GM21528 (cell line): ENCODE measurements at regions not wholly inside any gene's neighbourhood (a gene's known extent, or its start where the extent isn't known, plus 50 kb on each side); places are given as distances from the start of the nearest gene placed in this dataset.
A peak's percentile ranks its signal among the peaks of the same experiment; 100 is the strongest.

Experiments
- ATAC-seq: cut with Tn5 transposase; IDR thresholded peaks from one replicate; pipeline ENCODE4 v1.9.1; 2021; ENCODE audit warnings: mild to moderate bottlenecking, moderate library complexity; ENCODE audit not compliant: unreplicated experiment, low FRiP score

GRCh38 chr17:69605571-69605970 lies 191.1 kb downstream of the MAP2K6 start:
- ATAC-seq, result no peak

GRCh38 chr17:69606142-69606800 lies 191.8 kb downstream of the MAP2K6 start:
- no peak for ATAC-seq

GRCh38 chr17:69607162-69607834 lies 192.8 kb downstream of the MAP2K6 start:
- peak; percentile 91 for ATAC-seq

- ATAC-seq, result no peak
These were observed 193.6 kb downstream of the MAP2K6 start for GRCh38 chr17:69608141-69608540.

GRCh38 chr17:69608808-69609472 lies 194.4 kb downstream of the MAP2K6 start:
- no peak for ATAC-seq

DNA sequence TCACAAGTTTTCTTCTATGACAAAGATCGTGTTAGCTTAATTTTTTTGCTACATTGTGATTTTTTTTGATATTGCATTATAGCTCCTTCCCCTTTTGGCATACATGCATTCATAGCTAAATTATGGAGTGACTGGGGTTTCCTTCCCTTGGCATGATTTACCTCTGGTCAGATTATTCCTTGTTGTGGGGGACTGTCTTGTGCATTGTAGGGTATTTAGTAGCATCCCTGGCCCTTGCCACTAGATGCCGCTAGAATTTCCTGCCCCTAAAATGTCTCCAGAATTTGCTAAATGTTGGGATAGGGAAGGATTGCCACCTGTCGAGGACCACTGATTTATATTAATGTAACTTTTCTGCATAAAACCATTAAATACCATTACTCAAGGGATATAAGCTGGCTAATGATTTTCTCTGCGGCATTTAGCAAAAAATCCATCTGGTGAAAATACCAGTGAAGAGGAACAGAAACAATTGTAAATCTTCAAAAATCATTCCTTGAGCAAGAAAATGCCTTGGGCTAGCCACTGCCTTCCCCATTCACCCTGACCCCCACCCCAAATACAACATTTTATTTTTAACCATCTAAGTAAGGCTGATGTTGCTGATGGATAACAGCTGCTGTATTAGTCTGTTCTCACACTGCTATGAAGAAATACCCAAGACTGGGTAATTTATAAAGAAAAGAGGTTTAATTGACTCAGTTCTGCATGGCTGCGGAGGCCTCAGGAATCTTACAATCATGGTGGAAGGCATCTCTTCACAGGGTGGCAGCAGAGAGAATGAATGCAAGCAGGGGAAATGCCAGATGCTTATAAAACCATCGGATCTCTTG lies 195.2 kb downstream of the MAP2K6 start:
- no peak for ATAC-seq

GRCh38 chr17:69620363-69620762 lies 205.9 kb downstream of the MAP2K6 start:
- ATAC-seq, result no peak

GRCh38 chr17:69625474-69625873 lies 211.0 kb downstream of the MAP2K6 start:
- ATAC-seq, result no peak

DNA sequence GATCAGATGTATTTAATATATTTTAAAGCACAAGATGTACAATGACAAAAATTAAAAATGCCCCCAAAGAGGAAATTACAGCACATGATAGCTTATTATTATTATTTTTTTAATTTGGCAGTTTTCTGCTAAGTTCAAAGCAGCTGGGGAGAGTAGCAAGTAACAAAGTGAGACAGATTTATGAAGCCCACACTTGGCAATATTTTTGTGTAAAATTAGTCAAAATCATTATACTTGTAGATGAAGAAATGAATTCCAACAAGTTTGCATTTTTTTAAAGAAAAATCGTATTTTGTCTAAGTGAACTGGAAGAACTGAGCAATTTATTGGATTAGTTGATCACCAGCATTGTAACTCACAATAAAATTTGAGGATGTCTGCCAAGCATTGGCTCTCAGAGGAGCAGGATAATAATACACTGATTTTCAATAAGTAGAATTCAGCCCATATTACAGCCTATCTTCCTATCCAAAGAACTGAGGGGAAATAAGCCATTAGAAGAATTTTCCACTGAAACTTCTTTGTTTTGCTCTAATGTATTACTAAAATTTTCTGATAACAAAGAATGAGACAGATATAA lies 215.6 kb downstream of the MAP2K6 start:
- ATAC-seq, result no peak

GRCh38 chr17:69634844-69635243 lies 220.3 kb downstream of the MAP2K6 start:
- ATAC-seq, result no peak

GRCh38 chr17:69637446-69638156 lies 223.1 kb downstream of the MAP2K6 start:
- ATAC-seq, result no peak

- no peak for ATAC-seq
These were observed 224.6 kb downstream of the MAP2K6 start for GRCh38 chr17:69639096-69639495.

- ATAC-seq, result no peak
These were observed 225.6 kb downstream of the MAP2K6 start for GRCh38 chr17:69640073-69640472.

DNA sequence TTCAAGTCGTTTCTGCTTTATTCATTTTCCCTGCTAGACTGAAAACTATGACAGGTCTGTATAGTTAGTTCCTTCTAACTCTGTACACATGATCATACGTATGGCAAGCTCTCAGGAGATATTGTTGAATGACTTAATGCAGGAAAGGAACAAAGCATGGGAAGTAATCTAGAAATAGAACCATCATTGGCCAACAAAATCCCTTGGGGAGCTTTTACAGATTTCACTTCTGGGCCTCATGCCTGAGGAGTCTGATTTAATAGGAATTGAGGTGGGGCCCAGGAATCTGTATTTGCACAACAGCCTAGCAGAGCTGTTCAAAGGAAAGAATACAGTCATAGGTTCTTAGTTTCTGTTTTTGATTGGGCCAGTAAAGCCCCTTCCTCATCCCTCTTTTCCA lies 229.2 kb downstream of the MAP2K6 start:
- ATAC-seq, result no peak

GRCh38 chr17:69646729-69647128 lies 232.2 kb downstream of the MAP2K6 start:
- ATAC-seq, result no peak

DNA sequence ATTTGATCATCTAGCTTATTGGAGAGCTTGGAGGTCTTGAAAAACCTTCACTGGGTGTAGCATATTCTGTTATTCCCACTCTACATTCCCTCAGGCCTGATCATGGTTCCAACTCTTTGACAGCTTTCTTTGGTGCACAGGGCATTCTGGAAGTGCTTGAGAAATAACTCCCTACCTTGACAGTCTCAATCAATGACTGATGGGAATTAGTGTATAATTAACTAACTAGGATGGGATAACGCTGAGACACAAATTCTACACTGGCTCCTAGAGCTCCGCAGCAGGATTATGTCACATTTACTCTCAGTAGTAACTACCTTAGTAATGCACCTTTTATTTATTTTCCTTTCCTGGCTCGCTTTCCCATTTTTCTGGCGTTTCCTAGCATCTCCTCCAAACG lies 236.4 kb downstream of the MAP2K6 start:
- no peak for ATAC-seq

GRCh38 chr17:69651921-69652320 lies 237.4 kb downstream of the MAP2K6 start:
- no peak for ATAC-seq

DNA sequence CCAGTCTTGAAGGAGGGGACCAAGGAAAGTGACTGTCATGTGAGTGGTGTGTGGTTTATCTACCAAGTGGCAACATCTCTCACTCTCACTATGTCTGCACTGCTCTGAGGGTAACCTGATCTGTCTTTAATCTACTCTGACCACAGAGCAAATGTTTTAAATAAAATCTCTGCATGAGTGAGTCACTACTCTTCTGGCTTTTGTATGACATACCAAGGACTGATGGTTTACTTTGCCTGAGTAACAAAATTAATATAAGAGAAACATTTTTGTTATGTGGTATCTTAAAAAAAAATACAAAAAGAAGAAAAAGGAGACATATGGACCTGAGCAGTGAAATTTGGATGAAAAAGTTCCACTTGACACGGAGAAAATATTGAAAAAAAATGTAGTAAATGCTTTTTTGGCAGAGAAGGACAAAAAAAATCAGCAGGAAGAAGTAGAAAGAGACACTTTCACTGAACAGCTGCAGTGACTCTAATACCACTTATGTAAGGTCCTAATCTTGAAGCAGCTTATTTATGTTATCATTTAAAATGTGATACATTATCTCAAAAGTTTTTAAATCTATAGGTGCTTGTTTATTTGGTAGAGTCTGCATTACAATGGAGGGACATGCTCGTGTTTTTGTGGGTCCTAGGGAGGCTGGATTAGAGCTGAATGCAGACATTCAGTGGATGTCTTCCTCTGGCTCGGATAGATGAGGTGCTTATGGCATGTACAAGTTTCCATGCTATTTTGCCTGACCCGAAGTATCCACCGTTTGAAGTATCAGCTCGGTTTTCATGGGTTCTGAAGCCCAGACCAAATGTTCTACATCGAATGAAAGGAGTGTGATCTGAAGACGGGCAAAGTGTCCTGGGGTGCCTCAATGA lies 240.7 kb downstream of the MAP2K6 start:
- ATAC-seq, result no peak

- ATAC-seq, result no peak
These were observed 241.4 kb downstream of the MAP2K6 start for GRCh38 chr17:69655902-69656301.
